ENCODE measurements at regions not wholly inside any gene's neighbourhood (a gene's known extent, or its start where the extent isn't known, plus 50 kb on each side); places are given as distances from the start of the nearest gene placed in this dataset.
"Not testable (repeated sequence)": the region's sequence is repeated elsewhere in the genome, so short reads cannot be mapped to it uniquely, and the experiment has no call there.

GRCh38 chr1:198942466-198942865 lies 303.6 kb downstream of the PTPRC start:
- DNase-seq = no peak
- Histone ChIP-seq H3K4me3 (no peak overlapping the region), H3K27ac (no peak overlapping the region), H3K36me3 (no peaks in the 10 kb centered on the region), H3K4me1 (no peaks in the 10 kb centered on the region), H3K9me3 (replicated peaks) (no peaks in the 10 kb centered on the region), H3K27me3 (no peaks in the 10 kb centered on the region)

GRCh38 chr1:198943484-198944187 lies 304.8 kb downstream of the PTPRC start:
- H3K4me1 ChIP-seq = no peaks in the 10 kb centered on the region
- no peaks in the 10 kb centered on the region for H3K27me3 ChIP-seq
- no peak for DNase-seq
- H3K27ac ChIP-seq = no peak overlapping the region
- no peak overlapping the region for H3K4me3 ChIP-seq
- no peaks in the 10 kb centered on the region for H3K9me3 ChIP-seq (replicated peaks)
- H3K36me3 ChIP-seq = no peaks in the 10 kb centered on the region

- Histone ChIP-seq H3K4me3 (no peak overlapping the region), H3K27ac (no peak overlapping the region), H3K4me1 (no peaks in the 10 kb centered on the region), H3K9me3 (replicated peaks) (no peaks in the 10 kb centered on the region), H3K27me3 (no peaks in the 10 kb centered on the region), H3K36me3 (no peaks in the 10 kb centered on the region)
- no peak for DNase-seq
These were observed 308.6 kb downstream of the PTPRC start for GRCh38 chr1:198947456-198947855.

- no peak for DNase-seq
- Histone ChIP-seq H3K4me1 (no peaks in the 10 kb centered on the region), H3K9me3 (replicated peaks) (no peaks in the 10 kb centered on the region), H3K27me3 (no peaks in the 10 kb centered on the region), H3K36me3 (no peaks in the 10 kb centered on the region), H3K27ac (no peak overlapping the region), H3K4me3 (no peak overlapping the region)
These were observed 310.2 kb downstream of the PTPRC start for GRCh38 chr1:198948895-198949659.

GRCh38 chr1:198950036-198950435 lies 311.2 kb downstream of the PTPRC start:
- Histone ChIP-seq H3K4me1 (no peaks in the 10 kb centered on the region), H3K27ac (no peak overlapping the region), H3K9me3 (replicated peaks) (no peaks in the 10 kb centered on the region), H3K36me3 (no peaks in the 10 kb centered on the region), H3K27me3 (no peaks in the 10 kb centered on the region), H3K4me3 (no peak overlapping the region)
- no peak for DNase-seq

GRCh38 chr1:198955085-198955484 lies 316.2 kb downstream of the PTPRC start:
- Histone ChIP-seq H3K27me3 (no peaks in the 10 kb centered on the region), H3K9me3 (replicated peaks) (no peaks in the 10 kb centered on the region), H3K36me3 (no peaks in the 10 kb centered on the region), H3K4me1 (no peaks in the 10 kb centered on the region), H3K27ac (no peak overlapping the region), H3K4me3 (no peak overlapping the region)
- no peak for DNase-seq

GRCh38 chr1:198957044-198957443 lies 318.2 kb downstream of the PTPRC start:
- no peaks in the 10 kb centered on the region for H3K27me3 ChIP-seq
- H3K4me1 ChIP-seq = no peaks in the 10 kb centered on the region
- H3K36me3 ChIP-seq = no peaks in the 10 kb centered on the region
- no peak overlapping the region for H3K4me3 ChIP-seq
- no peak overlapping the region for H3K27ac ChIP-seq
- no peaks in the 10 kb centered on the region for H3K9me3 ChIP-seq (replicated peaks)
- DNase-seq = no peak

GRCh38 chr1:198959032-198959431 lies 320.2 kb downstream of the PTPRC start:
- no peak overlapping the region for H3K27ac ChIP-seq
- DNase-seq = no peak
- H3K27me3 ChIP-seq = no peaks in the 10 kb centered on the region
- no peak overlapping the region for H3K4me3 ChIP-seq
- no peaks in the 10 kb centered on the region for H3K36me3 ChIP-seq
- H3K4me1 ChIP-seq = no peaks in the 10 kb centered on the region
- H3K9me3 ChIP-seq (replicated peaks) = no peaks in the 10 kb centered on the region

- Histone ChIP-seq H3K27me3 (no peaks in the 10 kb centered on the region), H3K4me1 (no peaks in the 10 kb centered on the region), H3K9me3 (replicated peaks) (no peaks in the 10 kb centered on the region), H3K36me3 (no peaks in the 10 kb centered on the region), H3K27ac (no peak overlapping the region), H3K4me3 (no peak overlapping the region)
- no peak for DNase-seq
These were observed 320.8 kb downstream of the PTPRC start for GRCh38 chr1:198959676-198960075.

GRCh38 chr1:198963796-198964195 lies 325.0 kb downstream of the PTPRC start:
- not testable (repeated sequence) for DNase-seq; H3K4me1 ChIP-seq; H3K27me3 ChIP-seq; H3K4me3 ChIP-seq; H3K27ac ChIP-seq; H3K9me3 ChIP-seq (replicated peaks); H3K36me3 ChIP-seq

GRCh38 chr1:198966519-198966918 lies 327.7 kb downstream of the PTPRC start:
- Histone ChIP-seq H3K4me1 (no peaks in the 10 kb centered on the region), H3K9me3 (replicated peaks) (no peaks in the 10 kb centered on the region), H3K36me3 (no peaks in the 10 kb centered on the region), H3K27me3 (no peaks in the 10 kb centered on the region), H3K27ac (no peak overlapping the region), H3K4me3 (no peak overlapping the region)
- no peak for DNase-seq

GRCh38 chr1:198967566-198967965 lies 328.7 kb downstream of the PTPRC start:
- H3K4me3 ChIP-seq = no peak overlapping the region
- no peak overlapping the region for H3K27ac ChIP-seq
- no peaks in the 10 kb centered on the region for H3K9me3 ChIP-seq (replicated peaks)
- no peaks in the 10 kb centered on the region for H3K4me1 ChIP-seq
- H3K36me3 ChIP-seq = no peaks in the 10 kb centered on the region
- no peak for DNase-seq
- H3K27me3 ChIP-seq = no peaks in the 10 kb centered on the region

- no peak overlapping the region for H3K4me3 ChIP-seq
- no peaks in the 10 kb centered on the region for H3K27me3 ChIP-seq
- no peak overlapping the region for H3K27ac ChIP-seq
- H3K9me3 ChIP-seq (replicated peaks) = no peaks in the 10 kb centered on the region
- no peaks in the 10 kb centered on the region for H3K4me1 ChIP-seq
- no peak for DNase-seq
- no peaks in the 10 kb centered on the region for H3K36me3 ChIP-seq
These were observed 330.0 kb downstream of the PTPRC start for GRCh38 chr1:198968866-198969265.

GRCh38 chr1:198969981-198970380 lies 331.1 kb downstream of the PTPRC start:
- no peak for DNase-seq
- no peak overlapping the region for H3K27ac ChIP-seq
- no peaks in the 10 kb centered on the region for H3K36me3 ChIP-seq
- no peaks in the 10 kb centered on the region for H3K27me3 ChIP-seq
- no peaks in the 10 kb centered on the region for H3K4me1 ChIP-seq
- H3K9me3 ChIP-seq (replicated peaks) = no peaks in the 10 kb centered on the region
- H3K4me3 ChIP-seq = no peak overlapping the region

GRCh38 chr1:198970916-198971315 lies 332.1 kb downstream of the PTPRC start:
- Histone ChIP-seq H3K9me3 (replicated peaks) (no peaks in the 10 kb centered on the region), H3K27ac (no peak overlapping the region), H3K36me3 (no peaks in the 10 kb centered on the region), H3K4me3 (no peak overlapping the region), H3K4me1 (no peaks in the 10 kb centered on the region), H3K27me3 (no peaks in the 10 kb centered on the region)
- DNase-seq = no peak

GRCh38 chr1:198977909-198978308 lies 339.1 kb downstream of the PTPRC start:
- H3K9me3 ChIP-seq (replicated peaks) = no peaks in the 10 kb centered on the region
- no peaks in the 10 kb centered on the region for H3K27me3 ChIP-seq
- no peak for DNase-seq
- H3K27ac ChIP-seq = no peak overlapping the region
- no peaks in the 10 kb centered on the region for H3K4me1 ChIP-seq
- H3K36me3 ChIP-seq = no peaks in the 10 kb centered on the region
- H3K4me3 ChIP-seq = no peak overlapping the region

All from SJCRH30 (cell line).